ENCODE measurements at regions not wholly inside any gene's neighbourhood (a gene's known extent, or its start where the extent isn't known, plus 50 kb on each side); places are given as distances from the start of the nearest gene placed in this dataset.

DNA sequence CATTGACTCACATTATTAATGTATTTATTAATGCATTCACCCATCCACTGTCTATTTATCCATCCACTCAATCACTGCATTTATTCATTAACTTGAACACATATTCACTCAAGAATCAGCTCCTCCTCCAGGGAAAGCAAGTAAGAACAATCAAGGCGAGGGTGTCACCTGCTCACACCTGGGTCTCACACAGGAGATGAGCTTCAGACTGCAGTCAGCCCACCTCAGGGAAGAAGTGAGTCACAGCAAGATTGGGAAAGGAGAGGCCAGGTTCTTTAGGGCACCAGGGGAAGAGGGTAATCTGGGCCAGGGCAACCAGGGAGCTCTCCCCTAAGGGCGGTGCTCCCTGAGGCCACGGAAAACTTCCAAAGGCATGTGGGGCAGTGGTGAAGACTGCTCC, 367.3 kb downstream of the BCL11B start (continued):
- TF ChIP-seq ZNF488 (tag by site-specific recombination; IDR thresholded peaks at IDR 0.05) (no peak), ZNF398 (tag by site-specific recombination; IDR thresholded peaks at IDR 0.05) (no peak), SCRT1 (tag by site-specific recombination; IDR thresholded peaks at IDR 0.05; ENCODE audit: borderline replicate concordance) (no peak), ZNF580 (tag by site-specific recombination; IDR thresholded peaks at IDR 0.05) (no peak)

- POLR2A ChIA-PET, result no interaction called here
- no peaks in the 10 kb centered on the region for H3K9me3 ChIP-seq (ENCODE audit: control insufficient read depth, insufficient read depth, low read depth, low read length)
- 0 out of 2 replicates have a peak overlapping the region, but pooled peaks have one; percentile 24 for H3K27ac ChIP-seq (ENCODE audit: extremely low read depth, low read depth, low read length)
- CTCF ChIA-PET, result interaction anchor here (0.7 to 1.3 kb wide), 2 partner anchors 11 to 1647 kb away, joined by 3 to 4 read pairs; no protein-coding TSS in a partner anchor
- peaks cover 15% of the 10 kb centered on the region for H3K4me1 ChIP-seq (ENCODE audit: control insufficient read depth, insufficient read depth, low read length)
- no peaks in the 10 kb centered on the region for H3K36me3 ChIP-seq (ENCODE audit: control insufficient read depth in 2 of 2, insufficient read depth in 1 of 2, low read length in 2 of 2)
- H3K4me3 ChIP-seq (ENCODE audit: low read depth, low read length), result no peak overlapping the region
- TF ChIP-seq ZSCAN16 (tag by site-specific recombination; IDR thresholded peaks at IDR 0.05) (peak; percentile 87), ZBTB20 (tag by site-specific recombination; IDR thresholded peaks at IDR 0.05) (no peak), SALL2 (tag by site-specific recombination; IDR thresholded peaks at IDR 0.05; ENCODE audit: borderline replicate concordance) (no peak), ZNF341 (tag by site-specific recombination; IDR thresholded peaks at IDR 0.05; ENCODE audit: low read depth) (peak; percentile 53), EGR2 (tag by site-specific recombination; IDR thresholded peaks at IDR 0.05; ENCODE audit: low read depth) (peak; percentile 94), ZNF623 (tag by site-specific recombination; IDR thresholded peaks at IDR 0.05) (no peak), KLF17 (tag by site-specific recombination; IDR thresholded peaks at IDR 0.05) (peak; percentile 46; the same call in 1 of the 2 replicates), KLF8 (tag by site-specific recombination; IDR thresholded peaks at IDR 0.05) (no peak), ZNF449 (tag by site-specific recombination; IDR thresholded peaks at IDR 0.05) (no peak), ZNF571 (tag by site-specific recombination; IDR thresholded peaks at IDR 0.05) (no peak), PBX3 (CRISPR knock-in tag; IDR thresholded peaks at IDR 0.05) (no peak), SP7 (tag by site-specific recombination; IDR thresholded peaks at IDR 0.05) (peak; percentile 94), ZNF510 (tag by site-specific recombination; IDR thresholded peaks at IDR 0.05; ENCODE audit: insufficient replicate concordance) (no peak), KLF10 (tag by site-specific recombination; IDR thresholded peaks at IDR 0.05) (0 out of 2 replicates have a peak, but pooled peaks have one; percentile 59), ZIC2 (tag by site-specific recombination; IDR thresholded peaks at IDR 0.05) (peak; percentile 70), ZNF362 (tag by site-specific recombination; IDR thresholded peaks at IDR 0.05) (no peak)
- TF ChIP-seq, protein P1, sequence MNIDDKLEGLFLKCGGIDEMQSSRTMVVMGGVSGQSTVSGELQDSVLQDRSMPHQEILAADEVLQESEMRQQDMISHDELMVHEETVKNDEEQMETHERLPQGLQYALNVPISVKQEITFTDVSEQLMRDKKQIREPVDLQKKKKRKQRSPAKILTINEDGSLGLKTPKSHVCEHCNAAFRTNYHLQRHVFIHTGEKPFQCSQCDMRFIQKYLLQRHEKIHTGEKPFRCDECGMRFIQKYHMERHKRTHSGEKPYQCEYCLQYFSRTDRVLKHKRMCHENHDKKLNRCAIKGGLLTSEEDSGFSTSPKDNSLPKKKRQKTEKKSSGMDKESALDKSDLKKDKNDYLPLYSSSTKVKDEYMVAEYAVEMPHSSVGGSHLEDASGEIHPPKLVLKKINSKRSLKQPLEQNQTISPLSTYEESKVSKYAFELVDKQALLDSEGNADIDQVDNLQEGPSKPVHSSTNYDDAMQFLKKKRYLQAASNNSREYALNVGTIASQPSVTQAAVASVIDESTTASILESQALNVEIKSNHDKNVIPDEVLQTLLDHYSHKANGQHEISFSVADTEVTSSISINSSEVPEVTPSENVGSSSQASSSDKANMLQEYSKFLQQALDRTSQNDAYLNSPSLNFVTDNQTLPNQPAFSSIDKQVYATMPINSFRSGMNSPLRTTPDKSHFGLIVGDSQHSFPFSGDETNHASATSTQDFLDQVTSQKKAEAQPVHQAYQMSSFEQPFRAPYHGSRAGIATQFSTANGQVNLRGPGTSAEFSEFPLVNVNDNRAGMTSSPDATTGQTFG (tag by site-specific recombination; IDR thresholded peaks at IDR 0.05; ENCODE audit: borderline replicate concordance), result no peak
- TF ChIP-seq, protein P2, sequence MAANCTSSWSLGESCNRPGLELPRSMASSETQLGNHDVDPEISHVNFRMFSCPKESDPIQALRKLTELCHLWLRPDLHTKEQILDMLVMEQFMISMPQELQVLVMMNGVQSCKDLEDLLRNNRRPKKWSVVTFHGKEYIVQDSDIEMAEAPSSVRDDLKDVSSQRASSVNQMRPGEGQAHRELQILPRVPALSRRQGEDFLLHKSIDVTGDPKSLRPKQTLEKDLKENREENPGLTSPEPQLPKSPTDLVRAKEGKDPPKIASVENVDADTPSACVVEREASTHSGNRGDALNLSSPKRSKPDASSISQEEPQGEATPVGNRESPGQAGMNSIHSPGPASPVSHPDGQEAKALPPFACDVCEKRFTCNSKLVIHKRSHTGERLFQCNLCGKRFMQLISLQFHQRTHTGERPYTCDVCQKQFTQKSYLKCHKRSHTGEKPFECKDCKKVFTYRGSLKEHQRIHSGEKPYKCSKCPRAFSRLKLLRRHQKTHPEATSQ (tag by site-specific recombination; IDR thresholded peaks at IDR 0.05), result no peak
Measured at GRCh38 chr14:98906123-98906995, 365.6 kb downstream of the BCL11B start.
